GM19324 (cell line): ENCODE measurements at regions not wholly inside any gene's neighbourhood (a gene's known extent, or its start where the extent isn't known, plus 50 kb on each side); places are given as distances from the start of the nearest gene placed in this dataset.
"Not testable (repeated sequence)": the region's sequence is repeated elsewhere in the genome, so short reads cannot be mapped to it uniquely, and the experiment has no call there.

ENCODE experiments used
- ATAC-seq: cut with Tn5 transposase; IDR thresholded peaks from one replicate; pipeline ENCODE4 v1.9.1; 2021; ENCODE audit warnings: mild to moderate bottlenecking, moderate library complexity; ENCODE audit not compliant: unreplicated experiment, low FRiP score

GRCh38 chr21:6428498-6429092 is 4092.8 kb upstream of the TPTE start:
- not testable (repeated sequence) for ATAC-seq

GRCh38 chr21:6429924-6430323 is 4091.5 kb upstream of the TPTE start:
- not testable (repeated sequence) for ATAC-seq

- ATAC-seq: not testable (repeated sequence)
These were observed 4088.2 kb upstream of the TPTE start for GRCh38 chr21:6433149-6433548.

- not testable (repeated sequence) for ATAC-seq
These were observed 4085.2 kb upstream of the TPTE start for GRCh38 chr21:6436205-6436604.

GRCh38 chr21:6436971-6437833 is 4084.2 kb upstream of the TPTE start:
- ATAC-seq: not testable (repeated sequence)

- not testable (repeated sequence) for ATAC-seq
These were observed 4083.6 kb upstream of the TPTE start for GRCh38 chr21:6437834-6438187.

- not testable (repeated sequence) for ATAC-seq
These were observed 4082.3 kb upstream of the TPTE start for GRCh38 chr21:6439058-6439457.

GRCh38 chr21:6454648-6455340 is 4066.6 kb upstream of the TPTE start:
- ATAC-seq: not testable (repeated sequence)

- not testable (repeated sequence) for ATAC-seq
These were observed 4065.2 kb upstream of the TPTE start for GRCh38 chr21:6456011-6456661.

GRCh38 chr21:6459761-6460160 is 4061.6 kb upstream of the TPTE start:
- ATAC-seq: not testable (repeated sequence)

GRCh38 chr21:6461358-6461757 is 4060.0 kb upstream of the TPTE start:
- ATAC-seq: not testable (repeated sequence)

- ATAC-seq: not testable (repeated sequence)
These were observed 4057.0 kb upstream of the TPTE start for GRCh38 chr21:6464419-6464818.

- ATAC-seq: not testable (repeated sequence)
These were observed 4055.2 kb upstream of the TPTE start for GRCh38 chr21:6466081-6466698.

GRCh38 chr21:6466707-6467106 is 4054.7 kb upstream of the TPTE start:
- ATAC-seq: not testable (repeated sequence)

GRCh38 chr21:6467189-6467774 is 4054.1 kb upstream of the TPTE start:
- not testable (repeated sequence) for ATAC-seq

- ATAC-seq: not testable (repeated sequence)
These were observed 4053.5 kb upstream of the TPTE start for GRCh38 chr21:6467907-6468306.

- not testable (repeated sequence) for ATAC-seq
These were observed 4053.0 kb upstream of the TPTE start for GRCh38 chr21:6468331-6468860.

- ATAC-seq: not testable (repeated sequence)
These were observed 4047.0 kb upstream of the TPTE start for GRCh38 chr21:6474250-6474968.

- not testable (repeated sequence) for ATAC-seq
These were observed 4040.3 kb upstream of the TPTE start for GRCh38 chr21:6481116-6481515.
